Hepatocyte (in vitro differentiated cells): ENCODE measurements at regions not wholly inside any gene's neighbourhood (a gene's known extent, or its start where the extent isn't known, plus 50 kb on each side); places are given as distances from the start of the nearest gene placed in this dataset.

Source experiments
- EZH2phosphoT487 ChIP-seq: fragments of 200-600 bp; sonication (generic); IDR thresholded peaks from one replicate; pipeline ENCODE4 v1.6.1; 2018; ENCODE audit warnings: antibody characterized with exemption, mild to moderate bottlenecking, low read depth, moderate library complexity; ENCODE audit not compliant: unreplicated experiment, severe bottlenecking
- TF ChIP-seq, protein P1 (sequence below): fragments of 200-600 bp; sonication (generic); IDR thresholded peaks from 2 replicates; pipeline ENCODE4 v1.5.1; 2016; ENCODE audit warnings: antibody characterized with exemption, mild to moderate bottlenecking; ENCODE audit not compliant: poor library complexity

DNA sequence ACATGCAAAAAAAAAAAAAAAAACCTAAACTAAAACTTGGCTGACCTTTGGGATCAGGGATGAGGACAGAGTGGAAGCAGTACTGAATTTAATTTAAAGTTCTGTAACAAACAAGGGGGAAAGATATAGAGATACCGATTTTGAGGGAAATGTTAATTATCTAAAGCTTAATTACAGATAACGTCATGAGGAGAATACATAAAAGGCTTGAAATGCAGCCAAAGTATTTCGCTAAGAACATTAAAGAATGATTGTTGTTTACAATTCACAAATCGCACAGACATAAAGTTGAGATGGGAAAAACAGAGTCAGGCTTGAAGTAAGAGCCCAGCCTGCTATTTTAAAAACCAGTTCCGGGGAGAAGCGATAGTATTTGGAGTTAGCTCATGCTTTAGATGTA, 208.0 kb upstream of the SASH1 start:
- TF ChIP-seq EZH2phosphoT487 = no peak
- TF ChIP-seq, protein P1, sequence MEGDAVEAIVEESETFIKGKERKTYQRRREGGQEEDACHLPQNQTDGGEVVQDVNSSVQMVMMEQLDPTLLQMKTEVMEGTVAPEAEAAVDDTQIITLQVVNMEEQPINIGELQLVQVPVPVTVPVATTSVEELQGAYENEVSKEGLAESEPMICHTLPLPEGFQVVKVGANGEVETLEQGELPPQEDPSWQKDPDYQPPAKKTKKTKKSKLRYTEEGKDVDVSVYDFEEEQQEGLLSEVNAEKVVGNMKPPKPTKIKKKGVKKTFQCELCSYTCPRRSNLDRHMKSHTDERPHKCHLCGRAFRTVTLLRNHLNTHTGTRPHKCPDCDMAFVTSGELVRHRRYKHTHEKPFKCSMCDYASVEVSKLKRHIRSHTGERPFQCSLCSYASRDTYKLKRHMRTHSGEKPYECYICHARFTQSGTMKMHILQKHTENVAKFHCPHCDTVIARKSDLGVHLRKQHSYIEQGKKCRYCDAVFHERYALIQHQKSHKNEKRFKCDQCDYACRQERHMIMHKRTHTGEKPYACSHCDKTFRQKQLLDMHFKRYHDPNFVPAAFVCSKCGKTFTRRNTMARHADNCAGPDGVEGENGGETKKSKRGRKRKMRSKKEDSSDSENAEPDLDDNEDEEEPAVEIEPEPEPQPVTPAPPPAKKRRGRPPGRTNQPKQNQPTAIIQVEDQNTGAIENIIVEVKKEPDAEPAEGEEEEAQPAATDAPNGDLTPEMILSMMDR = no peak
